Loucy (cell line): ENCODE measurements at regions not wholly inside any gene's neighbourhood (a gene's known extent, or its start where the extent isn't known, plus 50 kb on each side); places are given as distances from the start of the nearest gene placed in this dataset.

Source experiments
- H2AFZ ChIP-seq: fragments of 200-600 bp; sonication (generic); 2 replicates; pipeline ENCODE4 v1.6.0; 2016; ENCODE audit warnings: antibody characterized with exemption, mild to moderate bottlenecking, low read length, moderate library complexity
- H3F3A ChIP-seq: fragments of 200-600 bp; 2 replicates; pipeline ENCODE4 v1.6.0; 2016; ENCODE audit warnings: antibody characterized with exemption, low read depth, mild to moderate bottlenecking
- H3K27me3 ChIP-seq: fragments of 200-600 bp; sonication (generic); 2 replicates; pipeline ENCODE4 v1.6.1; 2014; ENCODE audit warnings: low read length, mild to moderate bottlenecking; ENCODE audit not compliant: insufficient read depth, poor library complexity, severe bottlenecking
- H3K36me3 ChIP-seq: fragments of 200-600 bp; sonication (generic); 2 replicates; pipeline ENCODE4 v1.6.1; 2016; ENCODE audit warnings: low read length; ENCODE audit not compliant: insufficient read depth
- H3K4me1 ChIP-seq: fragments of 200-600 bp; sonication (generic); 2 replicates; pipeline ENCODE4 v1.5.1; 2014; ENCODE audit warnings: low read length, mild to moderate bottlenecking; ENCODE audit not compliant: insufficient read depth, poor library complexity, severe bottlenecking
- H3K4me2 ChIP-seq: fragments of 200-600 bp; sonication (generic); 2 replicates; pipeline ENCODE4 v1.6.0; 2014; ENCODE audit warnings: antibody characterized with exemption, low read length, low read depth, mild to moderate bottlenecking; ENCODE audit not compliant: poor library complexity, severe bottlenecking
- H3K4me3 ChIP-seq: fragments of 200-600 bp; sonication (generic); 2 replicates; pipeline ENCODE4 v1.5.1; 2014; ENCODE audit warnings: low read length, mild to moderate bottlenecking, mixed read lengths; ENCODE audit not compliant: poor library complexity, severe bottlenecking
- H3K79me2 ChIP-seq: fragments of 200-600 bp; sonication (generic); 2 replicates; pipeline ENCODE4 v1.6.1; 2014; ENCODE audit warnings: low read length; ENCODE audit not compliant: insufficient read depth
- H3K9ac ChIP-seq: fragments of 200-600 bp; sonication (generic); 2 replicates; pipeline ENCODE4 v1.6.0; 2014; ENCODE audit warnings: mild to moderate bottlenecking, low read depth, low read length, moderate library complexity; ENCODE audit not compliant: poor library complexity, severe bottlenecking
- H3K9me2 ChIP-seq: fragments of 200-600 bp; sonication (generic); replicated peaks from 2 replicates; pipeline ENCODE4 v1.6.1; 2016; ENCODE audit warnings: low read depth, low read length, mixed read lengths
- H3K9me3 ChIP-seq: fragments of 200-600 bp; sonication (generic); 2 replicates; pipeline ENCODE4 v1.6.1; 2014; ENCODE audit warnings: mild to moderate bottlenecking, antibody characterized with exemption, low read length, low read depth; ENCODE audit not compliant: insufficient read depth
- H4K20me1 ChIP-seq: fragments of 200-600 bp; sonication (generic); 2 replicates; pipeline ENCODE4 v1.6.0; 2014; ENCODE audit warnings: antibody characterized with exemption, low read length, mild to moderate bottlenecking; ENCODE audit not compliant: insufficient read depth, poor library complexity, severe bottlenecking
- EZH2phosphoT487 ChIP-seq: fragments of 200-600 bp; IDR thresholded peaks from 2 replicates; pipeline ENCODE4 v1.6.1; 2018; ENCODE audit warnings: antibody characterized with exemption, mild to moderate bottlenecking, moderate library complexity, borderline replicate concordance
- TF ChIP-seq, protein P1 (sequence below): fragments of 200-600 bp; sonication (generic); conservative IDR thresholded peaks from 2 replicates; pipeline ENCODE4 v1.5.1; 2014; ENCODE audit warnings: mild to moderate bottlenecking, antibody characterized with exemption, low read length

GRCh38 chr20:51321343-51322163, 221.0 kb downstream of the NFATC2 start:
- Histone ChIP-seq H3K4me2 (no peak overlapping the region), H3K36me3 (no peaks in the 10 kb centered on the region), H3K79me2 (no peaks in the 10 kb centered on the region), H4K20me1 (no peaks in the 10 kb centered on the region), H2AFZ (no peak overlapping the region), H3K4me1 (no peaks in the 10 kb centered on the region), H3K9me2 (no peaks in the 10 kb centered on the region), H3K9me3 (no peaks in the 10 kb centered on the region), H3K27me3 (no peaks in the 10 kb centered on the region), H3F3A (no peaks in the 10 kb centered on the region), H3K4me3 (no peak overlapping the region), H3K9ac (no peak overlapping the region)
- TF ChIP-seq, protein P1, sequence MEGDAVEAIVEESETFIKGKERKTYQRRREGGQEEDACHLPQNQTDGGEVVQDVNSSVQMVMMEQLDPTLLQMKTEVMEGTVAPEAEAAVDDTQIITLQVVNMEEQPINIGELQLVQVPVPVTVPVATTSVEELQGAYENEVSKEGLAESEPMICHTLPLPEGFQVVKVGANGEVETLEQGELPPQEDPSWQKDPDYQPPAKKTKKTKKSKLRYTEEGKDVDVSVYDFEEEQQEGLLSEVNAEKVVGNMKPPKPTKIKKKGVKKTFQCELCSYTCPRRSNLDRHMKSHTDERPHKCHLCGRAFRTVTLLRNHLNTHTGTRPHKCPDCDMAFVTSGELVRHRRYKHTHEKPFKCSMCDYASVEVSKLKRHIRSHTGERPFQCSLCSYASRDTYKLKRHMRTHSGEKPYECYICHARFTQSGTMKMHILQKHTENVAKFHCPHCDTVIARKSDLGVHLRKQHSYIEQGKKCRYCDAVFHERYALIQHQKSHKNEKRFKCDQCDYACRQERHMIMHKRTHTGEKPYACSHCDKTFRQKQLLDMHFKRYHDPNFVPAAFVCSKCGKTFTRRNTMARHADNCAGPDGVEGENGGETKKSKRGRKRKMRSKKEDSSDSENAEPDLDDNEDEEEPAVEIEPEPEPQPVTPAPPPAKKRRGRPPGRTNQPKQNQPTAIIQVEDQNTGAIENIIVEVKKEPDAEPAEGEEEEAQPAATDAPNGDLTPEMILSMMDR: no peak
- no peak for TF ChIP-seq EZH2phosphoT487

DNA sequence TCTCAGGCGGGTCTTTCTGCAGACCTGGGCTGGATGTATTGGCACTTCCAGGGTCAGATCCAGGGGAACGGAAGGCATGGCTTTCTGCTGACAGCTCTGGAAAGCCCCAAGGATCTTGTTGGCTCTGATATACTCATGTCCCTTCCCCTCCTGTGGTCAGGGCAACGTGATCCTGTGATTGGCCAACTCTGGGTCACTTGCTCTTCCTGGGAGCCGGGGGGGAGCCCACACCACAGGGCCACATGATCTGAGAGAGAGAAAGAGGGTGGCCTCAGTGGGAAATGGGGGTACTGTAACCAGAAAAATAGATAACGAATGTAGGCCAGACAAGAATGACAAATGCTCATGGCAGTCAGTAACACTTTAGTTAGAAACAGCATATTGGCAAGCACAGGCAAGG, 223.0 kb downstream of the NFATC2 start:
- H3K4me1 ChIP-seq: no peaks in the 10 kb centered on the region
- no peaks in the 10 kb centered on the region for H3K9me3 ChIP-seq
- H3K79me2 ChIP-seq: no peaks in the 10 kb centered on the region
- no peaks in the 10 kb centered on the region for H3F3A ChIP-seq
- H4K20me1 ChIP-seq: no peaks in the 10 kb centered on the region
- no peak overlapping the region for H2AFZ ChIP-seq
- no peak for TF ChIP-seq EZH2phosphoT487
- TF ChIP-seq, protein P1: no peak
- no peaks in the 10 kb centered on the region for H3K36me3 ChIP-seq
- no peak overlapping the region for H3K4me3 ChIP-seq
- H3K9ac ChIP-seq: no peak overlapping the region
- H3K4me2 ChIP-seq: no peak overlapping the region
- no peaks in the 10 kb centered on the region for H3K9me2 ChIP-seq
- no peaks in the 10 kb centered on the region for H3K27me3 ChIP-seq

- Histone ChIP-seq H2AFZ (no peak overlapping the region), H3K4me1 (no peaks in the 10 kb centered on the region), H3F3A (no peaks in the 10 kb centered on the region), H3K9me2 (no peaks in the 10 kb centered on the region), H3K4me3 (no peak overlapping the region), H3K9ac (no peak overlapping the region), H3K9me3 (no peaks in the 10 kb centered on the region), H3K79me2 (no peaks in the 10 kb centered on the region), H4K20me1 (no peaks in the 10 kb centered on the region), H3K36me3 (no peaks in the 10 kb centered on the region), H3K27me3 (no peaks in the 10 kb centered on the region), H3K4me2 (no peak overlapping the region)
- TF ChIP-seq EZH2phosphoT487: no peak
- TF ChIP-seq, protein P1: peak; percentile 83
Observed at GRCh38 chr20:51318058-51318949, 224.2 kb downstream of the NFATC2 start.
